A549 (cell line): ENCODE measurements at regions not wholly inside any gene's neighbourhood (a gene's known extent, or its start where the extent isn't known, plus 50 kb on each side); places are given as distances from the start of the nearest gene placed in this dataset.

Source experiments
- MAZ ChIP-seq: fragments of 150-350 bp; IDR thresholded peaks from 2 replicates; pipeline ENCODE4 v1.6.1; 2014; ENCODE audit warnings: antibody characterized with exemption, low read depth, low read length, borderline replicate concordance
- TF ChIP-seq, protein P1 (sequence below): fragments of 200-600 bp; sonication (generic); IDR thresholded peaks from 2 replicates; pipeline ENCODE4 v1.6.1; 2016; ENCODE audit warnings: antibody characterized with exemption, mild to moderate bottlenecking, moderate library complexity

DNA sequence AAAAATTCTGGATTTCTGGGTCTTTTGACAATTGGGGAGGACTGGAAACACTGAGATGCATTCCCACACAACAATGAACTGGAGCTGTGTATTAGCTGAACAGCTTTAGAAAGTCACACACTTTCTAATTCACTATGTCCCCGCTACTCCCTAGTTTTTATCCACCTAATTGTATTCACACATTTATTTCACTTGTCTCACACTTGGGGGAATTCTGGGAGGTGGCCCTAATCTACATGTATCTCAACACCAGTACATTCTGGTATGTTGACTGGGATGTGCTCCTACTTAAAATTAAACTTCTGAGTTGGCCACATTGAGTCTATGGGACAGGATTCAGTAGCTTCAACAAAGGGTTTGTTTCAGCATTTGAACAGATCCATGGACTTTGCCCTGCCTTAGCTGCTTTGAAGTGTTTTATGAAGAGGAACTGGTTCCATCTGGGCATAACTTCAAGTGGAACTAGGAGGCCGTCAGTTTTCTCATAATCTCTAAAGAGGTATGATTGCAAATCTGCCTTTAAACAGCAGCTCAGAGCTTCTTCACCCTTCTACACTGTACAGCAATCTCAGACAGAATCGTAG lies 106.5 kb upstream of the CMC1 start:
- TF ChIP-seq MAZ: no peak
- TF ChIP-seq, protein P1, sequence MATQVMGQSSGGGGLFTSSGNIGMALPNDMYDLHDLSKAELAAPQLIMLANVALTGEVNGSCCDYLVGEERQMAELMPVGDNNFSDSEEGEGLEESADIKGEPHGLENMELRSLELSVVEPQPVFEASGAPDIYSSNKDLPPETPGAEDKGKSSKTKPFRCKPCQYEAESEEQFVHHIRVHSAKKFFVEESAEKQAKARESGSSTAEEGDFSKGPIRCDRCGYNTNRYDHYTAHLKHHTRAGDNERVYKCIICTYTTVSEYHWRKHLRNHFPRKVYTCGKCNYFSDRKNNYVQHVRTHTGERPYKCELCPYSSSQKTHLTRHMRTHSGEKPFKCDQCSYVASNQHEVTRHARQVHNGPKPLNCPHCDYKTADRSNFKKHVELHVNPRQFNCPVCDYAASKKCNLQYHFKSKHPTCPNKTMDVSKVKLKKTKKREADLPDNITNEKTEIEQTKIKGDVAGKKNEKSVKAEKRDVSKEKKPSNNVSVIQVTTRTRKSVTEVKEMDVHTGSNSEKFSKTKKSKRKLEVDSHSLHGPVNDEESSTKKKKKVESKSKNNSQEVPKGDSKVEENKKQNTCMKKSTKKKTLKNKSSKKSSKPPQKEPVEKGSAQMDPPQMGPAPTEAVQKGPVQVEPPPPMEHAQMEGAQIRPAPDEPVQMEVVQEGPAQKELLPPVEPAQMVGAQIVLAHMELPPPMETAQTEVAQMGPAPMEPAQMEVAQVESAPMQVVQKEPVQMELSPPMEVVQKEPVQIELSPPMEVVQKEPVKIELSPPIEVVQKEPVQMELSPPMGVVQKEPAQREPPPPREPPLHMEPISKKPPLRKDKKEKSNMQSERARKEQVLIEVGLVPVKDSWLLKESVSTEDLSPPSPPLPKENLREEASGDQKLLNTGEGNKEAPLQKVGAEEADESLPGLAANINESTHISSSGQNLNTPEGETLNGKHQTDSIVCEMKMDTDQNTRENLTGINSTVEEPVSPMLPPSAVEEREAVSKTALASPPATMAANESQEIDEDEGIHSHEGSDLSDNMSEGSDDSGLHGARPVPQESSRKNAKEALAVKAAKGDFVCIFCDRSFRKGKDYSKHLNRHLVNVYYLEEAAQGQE: no peak
